ENCODE measurements at regions not wholly inside any gene's neighbourhood (a gene's known extent, or its start where the extent isn't known, plus 50 kb on each side); places are given as distances from the start of the nearest gene placed in this dataset.

GRCh38 chr5:82356808-82357671 is 78.9 kb upstream of the RPS23 start (continued):
- TF ChIP-seq ZNF318 (IDR thresholded peaks at IDR 0.05; ENCODE audit: borderline replicate concordance in 1 of 2, low read depth in 1 of 2): peak in 1 of 2 experiments; percentile 59; a peak in 2 of 4 replicates
- TF ChIP-seq NR2C2 (CRISPR knock-in tag; IDR thresholded peaks at IDR 0.05): 0 out of 2 replicates have a peak, but pooled peaks have one; percentile 47
- TF ChIP-seq NR2C2 (tag; IDR thresholded peaks at IDR 0.05): peak; percentile 87
- TF ChIP-seq MIER1 (IDR thresholded peaks at IDR 0.05; ENCODE audit: low read depth): peak; percentile 12; the same call in 1 of the 2 replicates
- TF ChIP-seq TBL1XR1 (IDR thresholded peaks at IDR 0.05; ENCODE audit: low read length in 2 of 2): peak; percentile 56 to 83; a peak in 2 of 4 replicates
- TF ChIP-seq ZNF778 (CRISPR knock-in tag; IDR thresholded peaks at IDR 0.05): no peak
- peak; percentile 69 for TF ChIP-seq TAL1 (IDR thresholded peaks at IDR 0.05)
- peak; percentile 99 for TF ChIP-seq CHD4 (IDR thresholded peaks at IDR 0.05; ENCODE audit: insufficient read depth, insufficient replicate concordance, low read depth, low read length, poor library complexity, severe bottlenecking)
- TF ChIP-seq HES1 (IDR thresholded peaks at IDR 0.05; ENCODE audit: low read depth): peak; percentile 47; the same call in 1 of the 2 replicates
- TF ChIP-seq POLR2AphosphoS5 (IDR thresholded peaks at IDR 0.05; ENCODE audit: control insufficient read depth, insufficient read depth, low read depth, low read length): peak; percentile 43; the same call in 1 of the 2 replicates
- peak; percentile 75 for TF ChIP-seq JUN (IDR thresholded peaks at IDR 0.05; ENCODE audit: borderline replicate concordance, low read depth, low read length)
- no peak for TF ChIP-seq JUN (CRISPR knock-in tag; IDR thresholded peaks at IDR 0.05; ENCODE audit: borderline replicate concordance)
- peak; percentile 78 for TF ChIP-seq CBFA2T2 (conservative IDR thresholded peaks at IDR 0.05)
- no peak for TF ChIP-seq PHB2 (IDR thresholded peaks at IDR 0.05; ENCODE audit: low read depth)
- peak; percentile 66; the same call in 1 of the 2 replicates for TF ChIP-seq ZNF740 (CRISPR knock-in tag; IDR thresholded peaks at IDR 0.05)
- TF ChIP-seq ZNF740 (tag; IDR thresholded peaks at IDR 0.05): no peak
